H9 (cell line): ENCODE measurements at regions not wholly inside any gene's neighbourhood (a gene's known extent, or its start where the extent isn't known, plus 50 kb on each side); places are given as distances from the start of the nearest gene placed in this dataset.

Source experiments
- DNase-seq: peaks from one replicate; pipeline ENCODE4 v3.0.0-alpha.2; 2017
- H2AFZ ChIP-seq: one replicate; pipeline ENCODE4 v1.6.1; 2013; ENCODE audit warnings: mild to moderate bottlenecking, low read length, control low read depth, moderate library complexity
- H2AK5ac ChIP-seq: 2 replicates; pipeline ENCODE4 v1.6.1; 2013; ENCODE audit warnings: low read length, control low read depth, mixed read lengths; ENCODE audit not compliant: insufficient read length
- H2BK120ac ChIP-seq: one replicate; pipeline ENCODE4 v1.6.1; 2013; ENCODE audit warnings: low read depth, mild to moderate bottlenecking, low read length, control low read depth, inconsistent platforms; ENCODE audit not compliant: poor library complexity, severe bottlenecking
- H2BK12ac ChIP-seq: 2 replicates; pipeline ENCODE4 v1.6.1; 2013; ENCODE audit warnings: low read length, control low read depth, mixed read lengths, low read depth; ENCODE audit not compliant: insufficient read length
- H2BK15ac ChIP-seq: 2 replicates; pipeline ENCODE4 v1.6.1; 2013; ENCODE audit warnings: low read depth, low read length, control low read depth
- H2BK20ac ChIP-seq: one replicate; pipeline ENCODE4 v1.6.1; 2013; ENCODE audit warnings: low read depth, mild to moderate bottlenecking, low read length, control low read depth, inconsistent platforms; ENCODE audit not compliant: poor library complexity, severe bottlenecking
- H2BK5ac ChIP-seq: 2 replicates; pipeline ENCODE4 v1.6.1; 2013; ENCODE audit warnings: low read length, control low read depth, mixed read lengths; ENCODE audit not compliant: insufficient read length
- H3K14ac ChIP-seq: 2 replicates; pipeline ENCODE4 v1.6.1; 2013; ENCODE audit warnings: low read length, control low read depth; ENCODE audit not compliant: insufficient read depth
- H3K18ac ChIP-seq: 2 replicates; pipeline ENCODE4 v1.6.1; 2013; ENCODE audit warnings: low read depth, mild to moderate bottlenecking, mixed read lengths, low read length, control low read depth; ENCODE audit not compliant: insufficient read length
- H3K23ac ChIP-seq: 2 replicates; pipeline ENCODE4 v1.6.1; 2013; ENCODE audit warnings: low read length, control low read depth, mixed read lengths, low read depth; ENCODE audit not compliant: insufficient read length
- H3K23me2 ChIP-seq: 2 replicates; pipeline ENCODE4 v1.6.1; 2013; ENCODE audit warnings: low read depth, mild to moderate bottlenecking, mixed read lengths, low read length, control low read depth; ENCODE audit not compliant: insufficient read length, poor library complexity, severe bottlenecking
- H3K27ac ChIP-seq: 2 replicates; pipeline ENCODE4 v1.5.1; 2013; ENCODE audit warnings: low read length, control low read depth, mixed read lengths, low read depth; ENCODE audit not compliant: insufficient read length
- H3K27me3 ChIP-seq: 2 replicates; pipeline ENCODE4 v1.6.1; 2013; ENCODE audit warnings: low read length, control low read depth, inconsistent platforms; ENCODE audit not compliant: insufficient read depth
- H3K4ac ChIP-seq: 2 replicates; pipeline ENCODE4 v1.6.1; 2013; ENCODE audit warnings: low read depth, mild to moderate bottlenecking, control low read depth, inconsistent platforms, low read length, moderate library complexity
- H3K4me1 ChIP-seq: 2 replicates; pipeline ENCODE4 v1.6.1; 2013; ENCODE audit warnings: low read length, control low read depth, inconsistent platforms; ENCODE audit not compliant: insufficient read depth
- H3K4me2 ChIP-seq: 2 replicates; pipeline ENCODE4 v1.6.1; 2013; ENCODE audit warnings: low read length, control low read depth, mixed read lengths; ENCODE audit not compliant: insufficient read length, insufficient read depth
- H3K56ac ChIP-seq: 2 replicates; pipeline ENCODE4 v1.6.1; 2013; ENCODE audit warnings: low read depth, mild to moderate bottlenecking, mixed read lengths, low read length, control low read depth; ENCODE audit not compliant: insufficient read length
- H3K79me1 ChIP-seq: 2 replicates; pipeline ENCODE4 v1.6.1; 2013; ENCODE audit warnings: low read depth, mild to moderate bottlenecking, moderate library complexity, low read length, control low read depth, inconsistent platforms; ENCODE audit not compliant: insufficient read depth, poor library complexity, severe bottlenecking
- H3K79me2 ChIP-seq: 2 replicates; pipeline ENCODE4 v1.6.1; 2013; ENCODE audit warnings: low read length, control low read depth, inconsistent platforms; ENCODE audit not compliant: insufficient read depth
- H3K9ac ChIP-seq: 2 replicates; pipeline ENCODE4 v1.6.1; 2013; ENCODE audit warnings: low read length, control low read depth, mixed read lengths; ENCODE audit not compliant: insufficient read length; ENCODE audit errors: extremely low read depth
- H3K9me3 ChIP-seq: one replicate; pipeline ENCODE4 v1.6.1; 2013; ENCODE audit warnings: low read depth, low read length, inconsistent platforms; ENCODE audit not compliant: control insufficient read depth
- H3T11ph ChIP-seq: one replicate; pipeline ENCODE4 v1.6.1; 2013; ENCODE audit warnings: mild to moderate bottlenecking, low read length, control low read depth, inconsistent platforms
- H4K20me1 ChIP-seq: one replicate; pipeline ENCODE4 v1.6.1; 2013; ENCODE audit not compliant: control insufficient read depth, insufficient read length, insufficient read depth
- H4K5ac ChIP-seq: 2 replicates; pipeline ENCODE4 v1.6.1; 2013; ENCODE audit warnings: low read depth, mild to moderate bottlenecking, mixed read lengths, low read length, control low read depth; ENCODE audit not compliant: insufficient read length
- H4K8ac ChIP-seq: replicated peaks from 2 replicates; pipeline ENCODE4 v1.6.1; 2013; ENCODE audit warnings: low read length, control low read depth, mixed read lengths, low read depth; ENCODE audit not compliant: insufficient read length
- H4K91ac ChIP-seq: 2 replicates; pipeline ENCODE4 v1.6.1; 2013; ENCODE audit warnings: low read depth, mild to moderate bottlenecking, moderate library complexity, mixed read lengths, low read length, control low read depth; ENCODE audit not compliant: insufficient read length
- H3K27ac Mint-ChIP-seq, 3 experiments: 2 replicates in 2 of 3; 3 replicates in 1 of 3; pipeline ENCODE4 v1.8.0; 2020 to 2021; ENCODE audit warnings: mixed read lengths in 3 of 3, mild to moderate bottlenecking in 1 of 3, moderate library complexity in 1 of 3
- H3K27me3 Mint-ChIP-seq: 2 replicates; pipeline ENCODE4 v1.8.0; 2021; ENCODE audit warnings: low read depth, mild to moderate bottlenecking, moderate library complexity, mixed read lengths
- H3K36me3 Mint-ChIP-seq, 3 experiments: 2 replicates in 2 of 3; 3 replicates in 1 of 3; pipeline ENCODE4 v1.8.0; 2020 to 2021; ENCODE audit warnings: low read depth in 3 of 3, mixed read lengths in 3 of 3; ENCODE audit not compliant: insufficient read depth in 1 of 3
- H3K4me1 Mint-ChIP-seq, 2 experiments: 2 replicates each; pipeline ENCODE4 v1.8.0; 2020; ENCODE audit warnings: mixed read lengths in 2 of 2
- H3K4me3 Mint-ChIP-seq, 2 experiments: 2 replicates in 1 of 2; 3 replicates in 1 of 2; pipeline ENCODE4 v1.8.0; 2020 to 2021; ENCODE audit warnings: mild to moderate bottlenecking in 2 of 2, mixed read lengths in 2 of 2, moderate library complexity in 1 of 2
- H3K9me3 Mint-ChIP-seq, 2 experiments: 2 replicates in 1 of 2; 3 replicates in 1 of 2; pipeline ENCODE4 v1.8.0; 2020; ENCODE audit warnings: mild to moderate bottlenecking in 2 of 2, mixed read lengths in 2 of 2, moderate library complexity in 1 of 2
- CTCF ChIP-seq: fragments of 200-600 bp; sonication (generic); conservative IDR thresholded peaks from 3 replicates; pipeline ENCODE4 v1.8.0; 2021; ENCODE audit warnings: antibody characterized with exemption, mild to moderate bottlenecking
- WGBS: extraction: QIAGEN DNeasy Blood & Tissue Kit; methylation state at CpG from one replicate; pipeline ENCODE4 v1.1.7; 2013; ENCODE audit warnings: missing lambda C conversion rate, low lambda C conversion rate, mixed read lengths; ENCODE audit not compliant: insufficient read length; ENCODE audit errors: extremely low coverage; 5-methylcytosine and 5-hydroxymethylcytosine counted together

- no peak overlapping the region for H3K27ac Mint-ChIP-seq
- no peak overlapping the region for H3K23ac ChIP-seq
- H3K36me3 Mint-ChIP-seq: peaks cover 0 to 7% (median 2%) of the 10 kb centered on the region in 3 experiments; a peak in 2 of 7 replicates
- H3K27me3 ChIP-seq: no peaks in the 10 kb centered on the region
- no peak overlapping the region for H3K56ac ChIP-seq
- no peaks in the 10 kb centered on the region for H3K79me2 ChIP-seq
- H3K14ac ChIP-seq: no peak overlapping the region
- no peak overlapping the region for H2AK5ac ChIP-seq
- H3K4ac ChIP-seq: no peak overlapping the region
- H3K4me1 ChIP-seq: no peaks in the 10 kb centered on the region; the same call in 1 of the 2 replicates
- H3K4me1 Mint-ChIP-seq: peaks cover 18 to 30% of the 10 kb centered on the region in 2 experiments
- no peaks in the 10 kb centered on the region for H3K79me1 ChIP-seq
- peaks cover 2% of the 10 kb centered on the region; the same call in 1 of the 2 replicates for H3K27me3 Mint-ChIP-seq
- no peak for TF ChIP-seq CTCF
- no peak overlapping the region for H2BK20ac ChIP-seq
- no peaks in the 10 kb centered on the region for H3K9me3 ChIP-seq
- H3K9ac ChIP-seq: no peak overlapping the region
- H4K5ac ChIP-seq: no peak overlapping the region
- no peak overlapping the region for H2BK12ac ChIP-seq
- H3K23me2 ChIP-seq: no peaks in the 10 kb centered on the region
- H2BK5ac ChIP-seq: no peak overlapping the region
- no peak overlapping the region for H2BK120ac ChIP-seq
- WGBS: no CpG with 5 or more reads among the region's 7 CpGs
- no peak overlapping the region for H3T11ph ChIP-seq
- H3K27ac ChIP-seq: no peak overlapping the region
- DNase-seq: no peak
- no peak overlapping the region for H4K91ac ChIP-seq
- H2AFZ ChIP-seq: no peak overlapping the region
- H4K8ac ChIP-seq: no peak overlapping the region
- H3K4me3 Mint-ChIP-seq: no peak overlapping the region
- H3K18ac ChIP-seq: no peak overlapping the region
- no peak overlapping the region for H2BK15ac ChIP-seq
- peaks cover 7 to 8% of the 10 kb centered on the region in 2 experiments for H3K9me3 Mint-ChIP-seq
- H4K20me1 ChIP-seq: no peaks in the 10 kb centered on the region
- H3K4me2 ChIP-seq: no peak overlapping the region
These were observed 53.8 kb downstream of the GRK7 start for GRCh38 chr3:141816958-141817357.
